MM.1S (cell line): ENCODE measurements at regions not wholly inside any gene's neighbourhood (a gene's known extent, or its start where the extent isn't known, plus 50 kb on each side); places are given as distances from the start of the nearest gene placed in this dataset.

Source experiments
- EZH2phosphoT487 ChIP-seq: fragments of 300-600 bp; sonication (generic); IDR thresholded peaks from 2 replicates; pipeline ENCODE4 v1.6.1; 2018; ENCODE audit warnings: antibody characterized with exemption, low read length
- TF ChIP-seq, protein P1 (sequence below): fragments of 300-600 bp; sonication (generic); IDR thresholded peaks from 2 replicates; pipeline ENCODE4 v1.5.1; 2016; ENCODE audit warnings: antibody characterized with exemption, low read length, mixed read lengths

DNA sequence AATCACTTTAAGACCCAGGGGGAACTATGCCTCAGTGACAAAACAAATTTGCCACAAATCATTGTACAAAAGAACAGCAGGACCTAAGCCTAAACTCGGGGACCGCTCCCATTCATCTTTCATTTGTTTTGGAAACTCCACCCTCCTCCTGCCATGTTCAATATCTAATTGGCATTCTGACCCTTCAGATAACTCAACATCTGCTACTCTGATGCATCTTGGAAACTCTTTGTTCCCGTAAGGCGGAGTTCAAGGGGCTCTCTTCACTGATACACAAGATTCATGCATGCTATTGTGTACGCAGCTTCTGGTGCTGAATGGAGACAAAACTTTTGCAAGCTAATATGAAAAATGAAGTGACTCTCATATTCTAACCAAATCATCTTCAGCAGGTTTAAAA, 187.6 kb downstream of the ZFP64 start:
- TF ChIP-seq, protein P1, sequence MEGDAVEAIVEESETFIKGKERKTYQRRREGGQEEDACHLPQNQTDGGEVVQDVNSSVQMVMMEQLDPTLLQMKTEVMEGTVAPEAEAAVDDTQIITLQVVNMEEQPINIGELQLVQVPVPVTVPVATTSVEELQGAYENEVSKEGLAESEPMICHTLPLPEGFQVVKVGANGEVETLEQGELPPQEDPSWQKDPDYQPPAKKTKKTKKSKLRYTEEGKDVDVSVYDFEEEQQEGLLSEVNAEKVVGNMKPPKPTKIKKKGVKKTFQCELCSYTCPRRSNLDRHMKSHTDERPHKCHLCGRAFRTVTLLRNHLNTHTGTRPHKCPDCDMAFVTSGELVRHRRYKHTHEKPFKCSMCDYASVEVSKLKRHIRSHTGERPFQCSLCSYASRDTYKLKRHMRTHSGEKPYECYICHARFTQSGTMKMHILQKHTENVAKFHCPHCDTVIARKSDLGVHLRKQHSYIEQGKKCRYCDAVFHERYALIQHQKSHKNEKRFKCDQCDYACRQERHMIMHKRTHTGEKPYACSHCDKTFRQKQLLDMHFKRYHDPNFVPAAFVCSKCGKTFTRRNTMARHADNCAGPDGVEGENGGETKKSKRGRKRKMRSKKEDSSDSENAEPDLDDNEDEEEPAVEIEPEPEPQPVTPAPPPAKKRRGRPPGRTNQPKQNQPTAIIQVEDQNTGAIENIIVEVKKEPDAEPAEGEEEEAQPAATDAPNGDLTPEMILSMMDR = no peak
- TF ChIP-seq EZH2phosphoT487 = no peak
